Parathyroid adenoma (tissue), 2 donors: ENCODE measurements at regions not wholly inside any gene's neighbourhood (a gene's known extent, or its start where the extent isn't known, plus 50 kb on each side); places are given as distances from the start of the nearest gene placed in this dataset.

ENCODE experiments used
- H2AFZ ChIP-seq: fragments of 300-600 bp; sonication (generic); one replicate; pipeline ENCODE4 v1.7.0; 2017; ENCODE audit warnings: antibody characterized with exemption, mild to moderate bottlenecking
- H3K27ac ChIP-seq: fragments of 300-600 bp; sonication (generic); one replicate; pipeline ENCODE4 v1.7.0; 2017
- H3K27me3 ChIP-seq: fragments of 300-600 bp; sonication (generic); one replicate; pipeline ENCODE4 v1.7.0; 2017; ENCODE audit warnings: low read length; ENCODE audit not compliant: control insufficient read depth, insufficient read depth
- H3K36me3 ChIP-seq: fragments of 300-600 bp; sonication (generic); one replicate; pipeline ENCODE4 v1.7.0; 2017; ENCODE audit warnings: low read length; ENCODE audit not compliant: control insufficient read depth, insufficient read depth
- H3K4me1 ChIP-seq: fragments of 300-600 bp; sonication (generic); one replicate; pipeline ENCODE4 v1.7.0; 2017; ENCODE audit warnings: control low read depth
- H3K4me2 ChIP-seq: fragments of 300-600 bp; sonication (generic); one replicate; pipeline ENCODE4 v1.7.0; 2017; ENCODE audit warnings: low read length
- H3K4me3 ChIP-seq: fragments of 300-600 bp; sonication (generic); one replicate; pipeline ENCODE4 v1.7.0; 2017; ENCODE audit warnings: low read depth, low read length
- H3K79me2 ChIP-seq: fragments of 300-600 bp; sonication (generic); one replicate; pipeline ENCODE4 v1.7.0; 2017; ENCODE audit warnings: control low read depth
- H3K9ac ChIP-seq: fragments of 300-600 bp; sonication (generic); one replicate; pipeline ENCODE4 v1.7.0; 2017; ENCODE audit warnings: mild to moderate bottlenecking
- H3K9me3 ChIP-seq: fragments of 300-600 bp; sonication (generic); one replicate; pipeline ENCODE4 v1.7.0; 2017; ENCODE audit warnings: low read length; ENCODE audit not compliant: control insufficient read depth
- TF ChIP-seq, protein P1 (sequence below): fragments of 300-600 bp; sonication (generic); IDR thresholded peaks from one replicate; pipeline ENCODE4 v1.7.0; 2017; ENCODE audit warnings: antibody characterized with exemption, mild to moderate bottlenecking
- donor health status: primary hyperparathyroidism.

DNA sequence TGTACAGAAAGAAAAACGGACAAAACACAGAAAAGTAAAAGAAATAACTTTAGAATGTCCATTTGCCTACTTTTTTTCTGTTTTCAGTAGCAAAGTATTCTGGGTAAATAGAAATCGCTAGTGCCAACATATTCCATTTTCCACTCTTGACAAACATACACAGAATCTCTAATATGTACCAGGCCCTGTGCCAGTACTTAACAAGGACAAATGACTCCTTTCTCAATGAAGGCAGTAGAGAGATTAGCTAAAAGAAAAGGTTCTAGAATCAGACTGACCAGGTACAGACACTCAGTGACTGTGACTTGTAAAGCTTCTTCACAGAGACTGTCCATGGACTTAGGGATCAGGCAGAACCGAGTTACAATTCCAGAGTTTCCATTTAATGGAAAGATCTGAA lies 165.8 kb upstream of the STAC start:
- Histone ChIP-seq H3K27ac (no peak overlapping the region), H3K9ac (no peak overlapping the region), H3K9me3 (no peaks in the 10 kb centered on the region), H3K4me1 (peaks cover 13% of the 10 kb centered on the region), H3K36me3 (no peaks in the 10 kb centered on the region), H3K4me3 (no peak overlapping the region), H3K79me2 (no peaks in the 10 kb centered on the region), H3K27me3 (no peaks in the 10 kb centered on the region), H2AFZ (peak overlapping the region; percentile 17), H3K4me2 (no peak overlapping the region)
- TF ChIP-seq, protein P1, sequence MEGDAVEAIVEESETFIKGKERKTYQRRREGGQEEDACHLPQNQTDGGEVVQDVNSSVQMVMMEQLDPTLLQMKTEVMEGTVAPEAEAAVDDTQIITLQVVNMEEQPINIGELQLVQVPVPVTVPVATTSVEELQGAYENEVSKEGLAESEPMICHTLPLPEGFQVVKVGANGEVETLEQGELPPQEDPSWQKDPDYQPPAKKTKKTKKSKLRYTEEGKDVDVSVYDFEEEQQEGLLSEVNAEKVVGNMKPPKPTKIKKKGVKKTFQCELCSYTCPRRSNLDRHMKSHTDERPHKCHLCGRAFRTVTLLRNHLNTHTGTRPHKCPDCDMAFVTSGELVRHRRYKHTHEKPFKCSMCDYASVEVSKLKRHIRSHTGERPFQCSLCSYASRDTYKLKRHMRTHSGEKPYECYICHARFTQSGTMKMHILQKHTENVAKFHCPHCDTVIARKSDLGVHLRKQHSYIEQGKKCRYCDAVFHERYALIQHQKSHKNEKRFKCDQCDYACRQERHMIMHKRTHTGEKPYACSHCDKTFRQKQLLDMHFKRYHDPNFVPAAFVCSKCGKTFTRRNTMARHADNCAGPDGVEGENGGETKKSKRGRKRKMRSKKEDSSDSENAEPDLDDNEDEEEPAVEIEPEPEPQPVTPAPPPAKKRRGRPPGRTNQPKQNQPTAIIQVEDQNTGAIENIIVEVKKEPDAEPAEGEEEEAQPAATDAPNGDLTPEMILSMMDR = no peak

DNA sequence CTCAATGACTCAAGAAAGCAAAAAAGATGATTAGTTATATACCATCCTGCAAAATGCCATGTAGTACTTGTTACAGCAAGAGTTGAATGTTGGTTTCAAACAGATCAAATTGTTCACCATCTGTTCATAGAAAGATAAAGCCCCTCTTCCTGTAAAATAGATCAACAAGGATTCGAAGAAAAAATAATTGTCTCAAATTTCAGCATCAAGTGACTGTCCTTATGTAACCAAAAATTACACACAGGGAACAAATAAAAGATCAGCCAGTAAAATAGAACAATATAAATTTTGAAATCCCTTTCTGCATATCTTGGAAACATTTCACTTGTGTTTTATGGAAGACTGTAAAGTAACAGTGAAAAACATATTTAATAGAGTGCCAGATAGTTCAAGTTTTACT lies 165.1 kb upstream of the STAC start:
- Histone ChIP-seq H3K36me3 (no peaks in the 10 kb centered on the region), H2AFZ (no peak overlapping the region), H3K4me1 (peaks cover 13% of the 10 kb centered on the region), H3K9ac (no peak overlapping the region), H3K79me2 (no peaks in the 10 kb centered on the region), H3K4me2 (no peak overlapping the region), H3K4me3 (no peak overlapping the region), H3K9me3 (no peaks in the 10 kb centered on the region), H3K27ac (no peak overlapping the region), H3K27me3 (no peaks in the 10 kb centered on the region)
- TF ChIP-seq, protein P1 = no peak

DNA sequence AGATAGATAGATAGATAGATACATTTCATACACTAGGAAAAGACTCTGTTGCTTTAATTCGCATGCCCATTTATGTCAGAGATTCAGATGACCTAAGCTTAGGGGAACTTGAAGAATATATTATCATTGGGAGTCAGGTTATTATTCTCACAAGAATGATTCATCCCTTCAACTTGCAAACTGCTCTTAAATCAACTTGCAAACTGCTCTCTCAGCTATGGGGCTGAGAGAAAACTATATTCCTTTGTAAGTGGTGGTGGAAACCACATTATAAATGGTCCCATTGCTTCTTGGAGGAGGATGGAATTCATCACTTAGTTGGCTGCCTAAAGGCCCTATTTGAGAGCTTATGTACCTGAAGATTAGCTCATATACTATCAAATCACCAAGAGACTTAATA lies 160.9 kb upstream of the STAC start:
- H3K27ac ChIP-seq = no peak overlapping the region
- no peaks in the 10 kb centered on the region for H3K27me3 ChIP-seq
- H3K79me2 ChIP-seq = no peaks in the 10 kb centered on the region
- no peak overlapping the region for H3K4me2 ChIP-seq
- H3K4me3 ChIP-seq = no peak overlapping the region
- H3K9ac ChIP-seq = no peak overlapping the region
- H3K9me3 ChIP-seq = no peaks in the 10 kb centered on the region
- no peak overlapping the region for H2AFZ ChIP-seq
- H3K4me1 ChIP-seq = peaks cover 13% of the 10 kb centered on the region
- TF ChIP-seq, protein P1 = no peak
- H3K36me3 ChIP-seq = no peaks in the 10 kb centered on the region

DNA sequence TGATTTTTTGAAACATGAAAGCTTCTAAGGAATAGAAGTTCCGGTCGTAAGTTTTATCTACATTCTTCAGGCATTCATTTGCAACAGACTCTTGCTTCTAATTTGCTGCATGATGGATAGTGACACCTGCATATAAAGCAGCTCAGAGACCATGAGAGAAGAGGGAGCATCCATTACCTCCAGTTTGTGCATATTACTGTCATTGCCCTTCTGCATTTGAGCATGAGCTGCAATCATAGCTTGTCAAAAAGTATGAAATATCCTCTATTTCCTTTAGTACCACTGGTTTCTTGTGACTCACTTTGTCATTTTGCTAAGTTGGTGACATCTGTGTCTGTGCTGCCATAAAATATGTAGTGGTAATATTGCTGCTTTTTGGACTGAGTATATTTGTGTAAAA lies 160.1 kb upstream of the STAC start:
- Histone ChIP-seq H3K79me2 (no peaks in the 10 kb centered on the region), H3K27me3 (no peaks in the 10 kb centered on the region)
- TF ChIP-seq, protein P1 = no peak

DNA sequence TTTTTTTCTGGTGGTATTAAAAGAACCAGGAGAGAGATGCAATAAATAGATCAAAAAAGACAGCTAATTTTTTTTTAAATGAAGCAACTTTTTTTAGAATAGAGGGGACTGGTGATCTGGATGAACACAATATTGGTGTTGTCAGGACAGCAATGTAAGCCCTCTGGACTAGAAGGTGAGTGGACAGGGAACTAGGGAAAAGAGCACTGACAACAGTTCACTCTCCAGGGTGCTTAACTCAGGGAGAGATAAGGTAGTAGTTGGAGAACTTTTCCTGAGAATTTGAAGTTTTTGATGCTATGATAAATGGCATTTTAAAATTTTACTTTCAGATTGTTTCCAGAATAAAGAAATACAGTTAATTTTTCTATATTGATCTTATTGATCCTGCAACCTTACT lies 158.3 kb upstream of the STAC start:
- H3K4me1 ChIP-seq = peaks cover 7% of the 10 kb centered on the region
- H2AFZ ChIP-seq = no peak overlapping the region
- H3K4me2 ChIP-seq = no peak overlapping the region
- no peaks in the 10 kb centered on the region for H3K79me2 ChIP-seq
- H3K27ac ChIP-seq = no peak overlapping the region
- no peak overlapping the region for H3K9ac ChIP-seq
- H3K27me3 ChIP-seq = no peaks in the 10 kb centered on the region
- no peaks in the 10 kb centered on the region for H3K36me3 ChIP-seq
- no peaks in the 10 kb centered on the region for H3K9me3 ChIP-seq
- no peak overlapping the region for H3K4me3 ChIP-seq
- TF ChIP-seq, protein P1 = no peak

More for the DNA sequence above, 160.1 kb upstream of the STAC start:
- H3K9me3 ChIP-seq = no peaks in the 10 kb centered on the region
- H3K4me2 ChIP-seq = no peak overlapping the region
- no peak overlapping the region for H3K27ac ChIP-seq
- no peak overlapping the region for H3K9ac ChIP-seq
- no peaks in the 10 kb centered on the region for H3K36me3 ChIP-seq
- no peak overlapping the region for H2AFZ ChIP-seq
- no peak overlapping the region for H3K4me3 ChIP-seq
- peaks cover 7% of the 10 kb centered on the region for H3K4me1 ChIP-seq
